ENCODE measurements at regions not wholly inside any gene's neighbourhood (a gene's known extent, or its start where the extent isn't known, plus 50 kb on each side); places are given as distances from the start of the nearest gene placed in this dataset.
A peak's percentile ranks its signal among the peaks of the same experiment; 100 is the strongest.

GRCh38 chr14:27127838-27128237, 530.0 kb upstream of the NOVA1 start:
- DNase-seq = no peak

- DNase-seq = no peak
Observed at GRCh38 chr14:27134200-27134599, 536.4 kb upstream of the NOVA1 start.

- no peak for DNase-seq
Observed at GRCh38 chr14:27145170-27145569, 547.3 kb upstream of the NOVA1 start.

GRCh38 chr14:27148143-27148542, 550.3 kb upstream of the NOVA1 start:
- DNase-seq = no peak

- no peak for DNase-seq
Observed at GRCh38 chr14:27164139-27164538, 566.3 kb upstream of the NOVA1 start.

GRCh38 chr14:27175489-27175888, 577.7 kb upstream of the NOVA1 start:
- DNase-seq = no peak

GRCh38 chr14:27181333-27181732, 583.5 kb upstream of the NOVA1 start:
- peak; percentile 43 for DNase-seq

GRCh38 chr14:27184427-27184826, 586.6 kb upstream of the NOVA1 start:
- peak; percentile 27 for DNase-seq

- no peak for DNase-seq
Observed at GRCh38 chr14:27186048-27186447, 588.2 kb upstream of the NOVA1 start.

- no peak for DNase-seq
Observed at GRCh38 chr14:27187136-27187535, 589.3 kb upstream of the NOVA1 start.

GRCh38 chr14:27190296-27190695, 592.5 kb upstream of the NOVA1 start:
- DNase-seq = no peak

GRCh38 chr14:27199272-27199671, 601.4 kb upstream of the NOVA1 start:
- DNase-seq = no peak

GRCh38 chr14:27205036-27205435, 607.2 kb upstream of the NOVA1 start:
- DNase-seq = no peak

GRCh38 chr14:27211741-27212140, 613.9 kb upstream of the NOVA1 start:
- DNase-seq = no peak

GRCh38 chr14:27222671-27223070, 624.8 kb upstream of the NOVA1 start:
- DNase-seq = no peak

GRCh38 chr14:27223906-27224305, 626.1 kb upstream of the NOVA1 start:
- DNase-seq = no peak

- no peak for DNase-seq
Observed at GRCh38 chr14:27228053-27228452, 630.2 kb upstream of the NOVA1 start.

GRCh38 chr14:27234331-27234730, 636.5 kb upstream of the NOVA1 start:
- DNase-seq = no peak

GRCh38 chr14:27236601-27237000, 638.8 kb upstream of the NOVA1 start:
- no peak for DNase-seq

- no peak for DNase-seq
Observed at GRCh38 chr14:27242874-27243273, 645.0 kb upstream of the NOVA1 start.

GRCh38 chr14:27243365-27243764, 645.5 kb upstream of the NOVA1 start:
- no peak for DNase-seq

- no peak for DNase-seq
Observed at GRCh38 chr14:27245947-27246346, 648.1 kb upstream of the NOVA1 start.

GRCh38 chr14:27253966-27254365, 656.1 kb upstream of the NOVA1 start:
- no peak for DNase-seq

GRCh38 chr14:27256805-27257204, 659.0 kb upstream of the NOVA1 start:
- no peak for DNase-seq

- no peak for DNase-seq
Observed at GRCh38 chr14:27267876-27268275, 670.0 kb upstream of the NOVA1 start.

- no peak for DNase-seq
Observed at GRCh38 chr14:27270716-27271115, 672.9 kb upstream of the NOVA1 start.

Data from eye (tissue), 1 donor.